Ascending aorta (tissue), 2 donors: ENCODE measurements at regions not wholly inside any gene's neighbourhood (a gene's known extent, or its start where the extent isn't known, plus 50 kb on each side); places are given as distances from the start of the nearest gene placed in this dataset.

Source experiments
- DNase-seq, 2 donors: peaks; one replicate each; pipeline ENCODE4 v3.0.0-alpha.2; 2019; ENCODE audit warnings: low spot score in 2 of 2
- H3K27ac ChIP-seq, 2 donors: fragments of 200-600 bp; sonication (generic); one replicate each; pipeline ENCODE4 v1.5.1; 2016 to 2017; ENCODE audit warnings: mild to moderate bottlenecking in 1 of 2
- H3K27me3 ChIP-seq: fragments of 200-600 bp; sonication (generic); one replicate; pipeline ENCODE4 v1.5.1; 2017
- H3K36me3 ChIP-seq, 2 donors: fragments of 200-600 bp; sonication (generic); one replicate each; pipeline ENCODE4 v1.5.1; 2016
- H3K4me1 ChIP-seq, 2 donors: fragments of 200-600 bp; sonication (generic); one replicate each; pipeline ENCODE4 v1.5.1; 2016 to 2017; ENCODE audit warnings: mild to moderate bottlenecking in 1 of 2
- H3K4me3 ChIP-seq, 2 donors: fragments of 200-600 bp; sonication (generic); one replicate each; pipeline ENCODE4 v1.5.1; 2016 to 2017; ENCODE audit warnings: mild to moderate bottlenecking in 1 of 2
- H3K9me3 ChIP-seq, 2 donors: fragments of 200-600 bp; sonication (generic); one replicate each; pipeline ENCODE4 v1.5.1; 2016
- CTCF ChIP-seq, 3 experiments: fragments of 200-600 bp in 2 of 3; fragments of 450-650 bp in 1 of 3; sonication (generic) in 2 of 3; IDR thresholded peaks; one replicate each; pipeline ENCODE4 v1.5.1; 2016 to 2019; ENCODE audit warnings: antibody characterized with exemption in 3 of 3, mild to moderate bottlenecking in 1 of 3, moderate library complexity in 1 of 3
- intact Hi-C: fragments of 100-400 bp; cut with DNase I; formaldehyde crosslinking; loops from one replicate; pipeline ENCODE4 v1.15.1; 2023

DNA sequence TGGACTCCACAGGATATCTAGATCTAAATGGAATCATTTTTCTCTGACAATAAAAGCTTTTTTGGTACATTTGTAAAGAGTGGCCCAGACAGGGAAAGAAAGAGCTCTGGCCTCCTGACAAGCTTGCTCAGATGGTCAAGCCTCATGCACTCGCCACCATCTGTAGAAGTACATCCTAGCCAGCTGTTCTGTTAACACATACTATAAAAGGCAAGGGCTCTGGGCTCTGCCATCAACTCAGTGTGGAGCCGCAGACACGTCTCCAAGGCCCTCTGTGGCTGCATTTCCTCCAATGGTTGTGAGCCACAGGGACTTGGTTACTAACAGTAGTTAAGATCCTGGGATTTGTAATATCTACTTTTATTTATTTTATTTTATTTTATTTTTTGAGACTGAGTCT, 70.8 kb upstream of the KDM7A start:
- intact Hi-C loops = no loop called here
- Histone ChIP-seq H3K4me3 (no peak overlapping the region), H3K27me3 (no peaks in the 10 kb centered on the region), H3K9me3 (no peaks in the 10 kb centered on the region), H3K27ac (no peak overlapping the region), H3K36me3 (no peaks in the 10 kb centered on the region), H3K4me1 (no peaks in the 10 kb centered on the region)
- DNase-seq = no peak
- no peak for TF ChIP-seq CTCF (IDR thresholded peaks at IDR 0.05)

GRCh38 chr7:140245611-140246105, 68.9 kb upstream of the KDM7A start:
- intact Hi-C loops = no loop called here
- Histone ChIP-seq H3K4me1 (no peaks in the 10 kb centered on the region), H3K4me3 (no peak overlapping the region), H3K36me3 (no peaks in the 10 kb centered on the region), H3K27ac (no peak overlapping the region), H3K9me3 (no peaks in the 10 kb centered on the region), H3K27me3 (no peaks in the 10 kb centered on the region)
- TF ChIP-seq CTCF (IDR thresholded peaks at IDR 0.05) = no peak
- no peak for DNase-seq

DNA sequence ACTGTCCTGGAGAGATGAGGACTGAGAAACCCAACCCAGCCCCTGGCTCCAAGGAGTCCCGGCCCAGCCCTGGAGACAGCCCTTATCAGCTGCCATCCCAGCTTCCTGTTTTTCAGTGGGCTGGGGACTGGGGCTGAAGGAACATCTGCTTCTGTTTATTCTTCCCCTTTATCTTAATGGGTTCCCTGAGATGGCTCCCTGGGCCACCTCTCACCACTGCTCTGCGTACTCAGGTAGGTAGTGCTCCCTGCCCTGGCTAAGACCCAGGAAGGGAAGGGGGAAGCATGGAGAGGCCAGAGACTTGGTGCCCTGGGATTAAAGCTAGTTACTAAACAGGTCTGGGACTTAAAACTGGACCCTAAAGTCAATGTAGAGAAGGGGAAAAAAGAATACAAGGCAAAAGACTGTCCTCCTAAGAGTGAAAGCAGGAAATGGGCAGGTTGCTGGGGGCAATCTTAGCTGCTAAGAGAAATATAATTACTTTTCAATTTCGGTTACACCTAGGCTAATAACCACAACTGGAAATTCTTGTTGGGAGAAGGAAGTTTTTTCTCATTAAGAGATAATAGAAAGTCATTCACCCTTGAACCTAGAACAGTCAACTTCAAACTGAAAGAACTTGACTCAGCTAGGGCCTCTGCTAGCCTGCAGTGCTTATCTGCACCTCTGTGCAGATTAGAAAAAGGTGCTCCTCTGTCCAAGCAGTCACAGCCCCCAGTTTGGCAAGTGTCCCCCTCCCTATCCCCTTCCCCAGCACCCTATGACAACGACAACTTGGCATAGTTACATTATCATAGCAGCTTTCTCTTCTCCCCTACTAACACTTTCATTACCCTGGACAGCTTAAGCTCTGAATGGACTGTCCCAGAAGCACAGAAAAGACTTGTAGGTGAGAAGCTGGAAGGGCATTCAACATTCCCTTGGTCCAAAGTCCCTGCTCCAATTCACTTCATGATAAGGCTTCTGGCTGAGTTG, 65.6 kb upstream of the KDM7A start:
- H3K27me3 ChIP-seq = no peaks in the 10 kb centered on the region
- no peak overlapping the region for H3K4me3 ChIP-seq
- H3K27ac ChIP-seq = no peak overlapping the region
- intact Hi-C loops = no loop called here
- no peak for TF ChIP-seq CTCF (IDR thresholded peaks at IDR 0.05)
- H3K36me3 ChIP-seq = no peaks in the 10 kb centered on the region
- H3K4me1 ChIP-seq = no peaks in the 10 kb centered on the region
- no peak for DNase-seq
- no peaks in the 10 kb centered on the region for H3K9me3 ChIP-seq

GRCh38 chr7:140239653-140239935, 62.8 kb upstream of the KDM7A start:
- Histone ChIP-seq H3K4me3 (no peak overlapping the region), H3K9me3 (no peaks in the 10 kb centered on the region), H3K4me1 (no peaks in the 10 kb centered on the region), H3K27me3 (no peaks in the 10 kb centered on the region), H3K36me3 (no peaks in the 10 kb centered on the region), H3K27ac (no peak overlapping the region)
- intact Hi-C loops = no loop called here
- no peak for DNase-seq
- no peak for TF ChIP-seq CTCF (IDR thresholded peaks at IDR 0.05)

DNA sequence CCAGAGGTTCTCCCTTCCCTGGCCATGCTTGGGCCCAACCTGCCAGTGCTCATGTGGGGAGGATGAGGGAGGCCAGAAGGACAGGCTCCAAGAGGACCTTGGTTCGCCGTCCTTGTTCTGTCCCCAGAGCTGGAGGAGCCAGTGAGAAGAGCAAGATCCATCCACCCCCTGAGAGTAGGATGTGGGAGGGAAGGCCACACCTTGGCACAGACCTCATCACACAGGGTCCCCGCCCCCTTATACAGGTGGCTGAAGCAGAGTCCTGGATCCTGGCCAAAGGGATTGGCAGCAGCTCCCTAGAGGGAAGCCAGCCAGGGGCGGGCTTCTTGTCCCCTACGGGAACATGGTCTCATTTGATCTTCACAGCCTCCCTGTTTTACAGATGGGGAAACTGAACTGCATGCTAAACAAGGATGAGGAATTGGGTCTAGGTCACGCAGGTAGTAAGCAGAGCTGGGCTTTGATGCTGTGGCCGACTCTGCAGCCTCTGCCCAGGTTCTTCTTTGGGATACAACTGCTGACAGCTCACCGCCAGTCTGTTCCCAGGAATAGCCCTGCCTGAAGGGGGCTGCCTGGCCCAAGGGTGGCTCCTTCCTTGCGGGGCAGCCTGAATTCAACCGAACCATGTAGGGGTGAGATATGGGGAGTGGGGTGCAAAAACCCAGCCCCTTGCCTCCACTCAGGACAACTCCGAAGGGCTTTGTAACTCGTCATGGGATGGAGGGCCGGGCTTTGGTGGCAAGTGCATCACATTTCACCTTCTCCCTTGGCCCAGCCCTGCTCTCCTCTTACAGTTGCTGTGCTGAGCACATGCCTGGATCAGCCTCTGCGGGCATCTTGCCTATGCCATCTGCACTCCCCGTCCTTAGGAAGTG, 62.2 kb upstream of the KDM7A start:
- H3K9me3 ChIP-seq = no peaks in the 10 kb centered on the region
- H3K36me3 ChIP-seq = no peaks in the 10 kb centered on the region
- TF ChIP-seq CTCF (IDR thresholded peaks at IDR 0.05) = no peak
- no peak overlapping the region for H3K27ac ChIP-seq
- H3K27me3 ChIP-seq = no peaks in the 10 kb centered on the region
- intact Hi-C loops = no loop called here
- H3K4me3 ChIP-seq = no peak overlapping the region
- H3K4me1 ChIP-seq = no peaks in the 10 kb centered on the region
- DNase-seq = no peak
